Right lobe of liver (tissue), 6 donors: ENCODE measurements at regions not wholly inside any gene's neighbourhood (a gene's known extent, or its start where the extent isn't known, plus 50 kb on each side); places are given as distances from the start of the nearest gene placed in this dataset.

Experiments
- ATAC-seq, 4 donors: fragments of 200-7000 bp; cut with Tn5 transposase; one replicate each; pipeline ENCODE4 v1.9.1; 2020; ENCODE audit warnings: mild to moderate bottlenecking in 4 of 4, moderate library complexity in 4 of 4
- DNase-seq, 3 donors: peaks; one replicate each; pipeline ENCODE4 v3.0.0-alpha.2; 2020
- H3K27ac ChIP-seq, 3 donors: fragments of 200-600 bp; one replicate each; pipeline ENCODE4 v1.8.0; 2022
- H3K27me3 ChIP-seq, 2 donors: fragments of 200-600 bp; one replicate each; pipeline ENCODE4 v1.8.0; 2022
- H3K36me3 ChIP-seq, 4 donors: fragments of 200-600 bp; sonication (generic) in 1 of 4; one replicate each; pipeline versions ENCODE4 v1.5.1 to v1.8.0; 2017 to 2022; ENCODE audit warnings: control low read depth in 1 of 4
- H3K4me1 ChIP-seq, 4 donors: fragments of 200-600 bp; sonication (generic) in 1 of 4; one replicate each; pipeline versions ENCODE4 v1.5.1 to v1.8.0; 2017 to 2022; ENCODE audit warnings: control low read depth in 1 of 4
- H3K4me3 ChIP-seq, 3 donors: fragments of 200-600 bp; one replicate each; pipeline ENCODE4 v1.8.0; 2022
- H3K9me3 ChIP-seq, 4 donors: fragments of 200-600 bp; sonication (generic) in 1 of 4; one replicate each; pipeline versions ENCODE4 v1.5.1 to v1.8.0; 2017 to 2022; ENCODE audit warnings: control low read depth in 1 of 4
- CTCF ChIP-seq, 4 donors: fragments of 200-600 bp in 3 of 4; fragments of 450-650 bp in 1 of 4; IDR thresholded peaks; one replicate each; pipeline versions ENCODE4 v1.5.1 to v1.8.0; 2016 to 2022; ENCODE audit warnings: antibody characterized with exemption in 4 of 4, mild to moderate bottlenecking in 2 of 4
- POLR2A ChIP-seq: fragments of 450-650 bp; IDR thresholded peaks from one replicate; pipeline ENCODE4 v1.6.1; 2017; ENCODE audit warnings: antibody characterized with exemption, mild to moderate bottlenecking
- WGBS: methylation state at CpG from one replicate; pipeline ENCODE4 v1.1.6; 2018; ENCODE audit warnings: low coverage, low lambda C conversion rate; ENCODE audit not compliant: insufficient coverage; ENCODE audit errors: missing lambda C conversion rate; 5-methylcytosine and 5-hydroxymethylcytosine counted together
- intact Hi-C, 2 donors: fragments of 100-400 bp; cut with DNase I; formaldehyde crosslinking; loops; one replicate each; pipeline versions ENCODE4 v1.11.2 to v1.14.1; 2022
- donor health status: DM: no; HTN: yes; CAD: no.
- donor health status: DM: no; HTN: no; CAD: no.
- donor health status: DM: no; HTN: no; CAD: no.
- donor health status: DM: no; HTN: yes; CAD: no.
- donor health status: DM: no; HTN: yes; CAD: no.

- no peak for DNase-seq
- Histone ChIP-seq H3K4me1 (peaks cover 0 to 24% (median 2%) of the 10 kb centered on the region in 4 donors), H3K27me3 (no peaks in the 10 kb centered on the region), H3K9me3 (no peaks in the 10 kb centered on the region), H3K36me3 (no peaks in the 10 kb centered on the region), H3K27ac (no peak overlapping the region), H3K4me3 (no peak overlapping the region)
- TF ChIP-seq POLR2A, result no peak
- no peak for TF ChIP-seq CTCF (IDR thresholded peaks at IDR 0.05)
- intact Hi-C loops, result no loop called here
- 100% methylated on average over 1 of the region's 1 CpG for WGBS
- no peak for ATAC-seq
Observed at GRCh38 chr6:113635222-113635986, 221.7 kb upstream of the MARCKS start.

GRCh38 chr6:113636357-113636824 is 220.8 kb upstream of the MARCKS start:
- no peak for DNase-seq
- peak overlapping the region in 1 of 3 donors; percentile 30 for H3K27ac ChIP-seq
- TF ChIP-seq CTCF (IDR thresholded peaks at IDR 0.05) (no peak), POLR2A (no peak)
- no peak overlapping the region for H3K4me3 ChIP-seq
- peak; percentile 48 to 70 (median 61) for ATAC-seq
- intact Hi-C loops, result no loop called here
- H3K27me3 ChIP-seq, result no peaks in the 10 kb centered on the region
- peaks cover 0 to 18% (median 2%) of the 10 kb centered on the region in 4 donors for H3K4me1 ChIP-seq
- 13% methylated on average over 1 of the region's 1 CpG for WGBS
- H3K9me3 ChIP-seq, result no peaks in the 10 kb centered on the region
- no peaks in the 10 kb centered on the region for H3K36me3 ChIP-seq

- peaks cover 0 to 35% (median 13%) of the 10 kb centered on the region in 4 donors for H3K4me1 ChIP-seq
- no peak for TF ChIP-seq POLR2A
- no peak for ATAC-seq
- no peaks in the 10 kb centered on the region for H3K36me3 ChIP-seq
- intact Hi-C loops, result no loop called here
- H3K27me3 ChIP-seq, result no peaks in the 10 kb centered on the region
- no peaks in the 10 kb centered on the region for H3K9me3 ChIP-seq
- DNase-seq, result no peak
- H3K27ac ChIP-seq, result no peak overlapping the region
- H3K4me3 ChIP-seq, result no peak overlapping the region
Observed at GRCh38 chr6:113640051-113640450, 217.1 kb upstream of the MARCKS start.

GRCh38 chr6:113642001-113642713 is 215.0 kb upstream of the MARCKS start:
- Histone ChIP-seq H3K4me1 (peaks cover 0 to 26% (median 13%) of the 10 kb centered on the region in 4 donors), H3K27me3 (no peaks in the 10 kb centered on the region), H3K4me3 (peak overlapping the region in 1 of 3 donors; percentile 24), H3K36me3 (no peaks in the 10 kb centered on the region), H3K27ac (peak overlapping the region; percentile 9 to 76 (median 62)), H3K9me3 (no peaks in the 10 kb centered on the region)
- TF ChIP-seq POLR2A (no peak), CTCF (IDR thresholded peaks at IDR 0.05) (no peak)
- ATAC-seq (peak; percentile 41 to 71 (median 54)), DNase-seq (no peak)
- intact Hi-C loops, result no loop called here
- 48% methylated on average over 6 of the region's 7 CpGs for WGBS
